K562 (cell line): ENCODE measurements at regions not wholly inside any gene's neighbourhood (a gene's known extent, or its start where the extent isn't known, plus 50 kb on each side); places are given as distances from the start of the nearest gene placed in this dataset.

Experiments used
- TFAM ChIP-seq: fragments of 250-450 bp; sonication (Bioruptor Pico); conservative IDR thresholded peaks from 2 replicates; pipeline ENCODE4 v1.5.0; 2021; ENCODE audit warnings: mild to moderate bottlenecking, moderate library complexity
- YY1 ChIP-seq, 3 experiments: IDR thresholded peaks; 2 replicates each; pipeline ENCODE4 v1.6.1; 2011; ENCODE audit warnings: low read length in 2 of 3, mild to moderate bottlenecking in 2 of 3, moderate library complexity in 2 of 3, borderline replicate concordance in 1 of 3, control low read depth in 1 of 3, low read depth in 1 of 3; ENCODE audit not compliant: insufficient read depth in 3 of 3, insufficient replicate concordance in 2 of 3, control insufficient read depth in 1 of 3, insufficient read length in 1 of 3; ENCODE audit errors: extremely low read depth in 1 of 3
- TF ChIP-seq, protein P1 (sequence below), 3 experiments: IDR thresholded peaks in 2 of 3; conservative IDR thresholded peaks in 1 of 3; 2 replicates each; pipeline ENCODE4 v1.5.1; 2011 to 2012; ENCODE audit warnings: low read length in 3 of 3, mild to moderate bottlenecking in 3 of 3, control low read depth in 2 of 3, improper control_type of control experiment in 1 of 3, inconsistent platforms in 1 of 3, low read depth in 1 of 3, mixed read lengths in 1 of 3, moderate library complexity in 1 of 3; ENCODE audit not compliant: insufficient read depth in 2 of 3

DNA sequence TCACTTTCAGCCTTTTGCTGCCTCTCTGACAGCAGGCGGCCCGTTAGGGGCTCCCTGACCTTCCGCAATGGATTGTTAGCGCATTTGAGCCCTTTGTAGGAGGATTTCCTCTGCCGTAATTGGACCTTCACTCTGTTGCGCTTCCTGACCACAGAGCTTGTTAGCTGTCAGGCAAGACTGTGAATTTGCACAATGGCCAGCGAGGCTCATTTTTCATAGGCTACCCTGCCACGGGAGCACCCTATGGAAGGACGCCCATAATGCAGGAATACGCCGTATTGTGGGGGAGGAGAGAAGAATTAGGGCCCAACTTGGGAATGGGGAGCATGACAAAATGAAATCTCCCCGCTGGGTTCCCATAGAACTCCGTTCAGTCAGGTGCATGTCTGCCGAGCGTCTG, 205.2 kb upstream of the NLRP1 start:
- TF ChIP-seq, protein P1, sequence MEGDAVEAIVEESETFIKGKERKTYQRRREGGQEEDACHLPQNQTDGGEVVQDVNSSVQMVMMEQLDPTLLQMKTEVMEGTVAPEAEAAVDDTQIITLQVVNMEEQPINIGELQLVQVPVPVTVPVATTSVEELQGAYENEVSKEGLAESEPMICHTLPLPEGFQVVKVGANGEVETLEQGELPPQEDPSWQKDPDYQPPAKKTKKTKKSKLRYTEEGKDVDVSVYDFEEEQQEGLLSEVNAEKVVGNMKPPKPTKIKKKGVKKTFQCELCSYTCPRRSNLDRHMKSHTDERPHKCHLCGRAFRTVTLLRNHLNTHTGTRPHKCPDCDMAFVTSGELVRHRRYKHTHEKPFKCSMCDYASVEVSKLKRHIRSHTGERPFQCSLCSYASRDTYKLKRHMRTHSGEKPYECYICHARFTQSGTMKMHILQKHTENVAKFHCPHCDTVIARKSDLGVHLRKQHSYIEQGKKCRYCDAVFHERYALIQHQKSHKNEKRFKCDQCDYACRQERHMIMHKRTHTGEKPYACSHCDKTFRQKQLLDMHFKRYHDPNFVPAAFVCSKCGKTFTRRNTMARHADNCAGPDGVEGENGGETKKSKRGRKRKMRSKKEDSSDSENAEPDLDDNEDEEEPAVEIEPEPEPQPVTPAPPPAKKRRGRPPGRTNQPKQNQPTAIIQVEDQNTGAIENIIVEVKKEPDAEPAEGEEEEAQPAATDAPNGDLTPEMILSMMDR (IDR thresholded peaks at IDR 0.05 in 2 of 3, conservative IDR thresholded peaks at IDR 0.05 in 1 of 3; ENCODE audit: insufficient read depth in 2 of 3, low read depth in 1 of 3, low read length in 3 of 3): no peak
- TF ChIP-seq YY1 (IDR thresholded peaks at IDR 0.05; ENCODE audit: borderline replicate concordance in 1 of 3, control insufficient read depth in 1 of 3, extremely low read depth in 1 of 3, insufficient read depth in 3 of 3, insufficient read length in 1 of 3, insufficient replicate concordance in 2 of 3, low read depth in 1 of 3, low read length in 2 of 3) (no peak), TFAM (CRISPR knock-in tag) (no peak)
